ENCODE measurements at regions not wholly inside any gene's neighbourhood (a gene's known extent, or its start where the extent isn't known, plus 50 kb on each side); places are given as distances from the start of the nearest gene placed in this dataset.
"Not testable (repeated sequence)": the region's sequence is repeated elsewhere in the genome, so short reads cannot be mapped to it uniquely, and the experiment has no call there.

DNA sequence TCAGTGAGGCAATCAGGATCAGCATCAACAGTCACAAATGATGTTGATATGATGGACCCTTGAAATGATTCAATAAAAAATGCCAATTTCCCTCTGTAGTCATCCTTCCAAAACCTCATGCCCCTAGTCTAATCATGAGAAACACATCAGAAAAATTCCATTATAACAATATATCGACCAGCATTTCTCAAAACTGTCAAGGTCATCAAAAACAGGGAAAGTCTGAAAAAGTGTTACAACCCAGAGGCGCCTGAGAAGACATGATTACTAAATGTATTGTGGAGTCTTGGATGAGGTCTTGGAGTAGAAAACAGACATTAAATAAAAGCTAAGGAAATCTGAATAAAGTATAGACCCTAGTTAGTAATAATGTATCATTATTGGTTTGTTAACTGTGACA, 133.8 kb downstream of the SLC35B3 start:
- H3K27ac ChIP-seq, result no peak overlapping the region
- DNase-seq, result no peak
- no peaks in the 10 kb centered on the region for H3K27me3 ChIP-seq
- no peaks in the 10 kb centered on the region for H3K36me3 ChIP-seq
- H3K4me3 ChIP-seq, result no peak overlapping the region
- H3K4me1 ChIP-seq, result no peaks in the 10 kb centered on the region
- no peaks in the 10 kb centered on the region for H3K9me3 ChIP-seq (replicated peaks)

DNA sequence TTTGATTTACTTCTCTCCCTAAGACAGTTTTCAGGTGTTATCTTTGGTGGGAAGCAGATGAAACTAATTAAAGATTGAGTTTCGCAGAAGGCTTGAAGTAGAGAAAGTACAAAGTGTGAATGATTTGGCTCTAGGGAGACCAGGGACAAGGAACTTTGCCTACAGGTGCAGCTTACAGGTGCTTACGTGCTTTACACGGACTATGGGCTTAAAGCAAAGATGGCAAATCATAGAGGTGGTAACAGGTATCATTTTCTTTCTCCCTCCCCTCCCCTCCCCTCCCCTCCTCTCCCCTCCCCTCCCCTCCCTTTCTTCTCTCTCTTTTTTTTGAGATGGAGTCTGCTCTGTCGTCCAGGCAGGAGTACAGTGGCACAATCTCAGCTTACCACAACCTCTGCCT, 136.3 kb downstream of the SLC35B3 start:
- no peaks in the 10 kb centered on the region for H3K27me3 ChIP-seq
- H3K4me3 ChIP-seq, result no peak overlapping the region
- H3K36me3 ChIP-seq, result no peaks in the 10 kb centered on the region
- no peak overlapping the region for H3K27ac ChIP-seq
- H3K4me1 ChIP-seq, result no peaks in the 10 kb centered on the region
- DNase-seq, result no peak
- no peaks in the 10 kb centered on the region for H3K9me3 ChIP-seq (replicated peaks)

DNA sequence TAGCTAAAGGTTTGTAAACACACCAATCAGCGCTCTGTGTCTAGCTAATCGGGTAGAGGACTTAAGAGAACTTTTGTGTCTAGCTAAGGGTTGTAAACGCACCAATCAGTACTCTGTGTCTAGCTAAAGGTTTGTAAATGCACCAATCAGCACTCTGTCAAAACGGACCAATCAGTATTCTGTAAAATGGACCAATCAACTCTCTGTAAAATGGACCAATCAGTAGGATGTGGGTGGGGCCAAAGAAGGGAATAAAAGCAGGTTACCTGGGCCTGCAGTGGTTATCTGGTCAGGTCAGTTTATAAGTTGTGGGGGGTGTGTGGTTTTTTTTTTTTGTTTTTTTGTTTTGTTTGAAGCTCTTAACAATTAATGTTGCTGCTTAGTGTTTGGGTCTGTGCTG, 152.4 kb downstream of the SLC35B3 start:
- not testable (repeated sequence) for DNase-seq; H3K27me3 ChIP-seq; H3K36me3 ChIP-seq; H3K4me3 ChIP-seq; H3K9me3 ChIP-seq (replicated peaks); H3K27ac ChIP-seq; H3K4me1 ChIP-seq

DNA sequence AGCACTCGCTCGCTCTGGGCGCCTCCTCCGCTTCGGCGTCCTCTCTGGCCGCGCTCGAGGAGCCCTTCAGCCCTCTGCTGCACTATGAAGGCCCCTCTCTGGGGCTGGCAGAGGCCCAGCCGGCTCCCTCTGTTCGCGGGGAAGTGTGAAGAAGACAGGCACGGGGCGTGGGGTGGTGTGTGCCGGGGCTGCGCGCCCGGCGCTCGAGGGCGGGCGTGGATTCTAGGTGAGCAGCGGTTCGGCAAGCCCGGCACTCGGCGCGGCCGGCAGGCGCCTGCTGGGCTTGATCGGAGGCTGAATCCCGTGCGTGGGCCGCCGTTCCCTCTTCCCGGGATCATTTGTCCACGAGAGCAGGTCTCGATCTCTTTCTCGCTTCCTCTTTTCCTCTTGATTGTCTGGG, 153.0 kb downstream of the SLC35B3 start:
- Histone ChIP-seq H3K4me1 (no peaks in the 10 kb centered on the region; the same call in 1 of the 2 replicates), H3K4me3 (no peak overlapping the region), H3K27ac (no peak overlapping the region), H3K9me3 (replicated peaks) (no peaks in the 10 kb centered on the region), H3K36me3 (no peaks in the 10 kb centered on the region), H3K27me3 (no peaks in the 10 kb centered on the region)
- DNase-seq, result no peak

DNA sequence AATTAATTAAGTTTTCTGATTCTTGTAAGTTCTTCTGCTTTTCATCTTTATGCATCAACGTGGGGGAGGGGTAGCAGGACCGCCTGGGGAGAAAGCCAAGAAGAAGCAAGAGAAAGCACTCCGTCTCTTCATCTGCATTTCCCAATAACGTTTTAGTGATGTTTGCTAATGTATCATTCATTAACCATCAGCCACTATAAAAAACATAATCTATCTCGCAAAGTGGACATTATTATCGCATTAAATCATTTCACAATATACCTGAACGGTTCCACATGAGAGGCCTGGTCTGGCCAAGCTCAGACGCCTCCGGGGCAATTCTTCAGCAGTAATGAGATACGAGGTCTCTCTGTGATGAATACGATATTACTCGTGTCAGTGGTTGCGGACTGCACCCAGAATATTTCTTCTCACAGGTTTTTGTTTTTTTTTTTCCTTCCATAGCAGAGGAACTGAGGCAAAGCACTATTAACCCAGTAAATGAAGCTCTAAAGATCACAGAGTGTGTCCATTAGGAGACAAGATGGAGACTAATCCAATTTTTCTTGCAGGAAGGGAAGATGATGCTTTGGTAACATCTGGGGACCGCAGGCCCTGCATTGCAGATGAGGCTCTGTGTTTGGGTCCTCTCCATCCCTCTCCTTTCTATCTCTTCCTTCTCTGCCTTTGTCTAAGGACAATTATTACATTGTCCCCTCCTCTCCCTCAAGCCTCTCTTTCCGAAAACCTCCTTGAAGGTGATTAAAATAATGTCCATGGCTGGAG, 156.1 kb downstream of the SLC35B3 start:
- Histone ChIP-seq H3K27ac (no peak overlapping the region), H3K4me1 (no peaks in the 10 kb centered on the region; the same call in 1 of the 2 replicates), H3K9me3 (replicated peaks) (no peaks in the 10 kb centered on the region), H3K4me3 (no peak overlapping the region), H3K36me3 (no peaks in the 10 kb centered on the region), H3K27me3 (no peaks in the 10 kb centered on the region)
- DNase-seq, result no peak

DNA sequence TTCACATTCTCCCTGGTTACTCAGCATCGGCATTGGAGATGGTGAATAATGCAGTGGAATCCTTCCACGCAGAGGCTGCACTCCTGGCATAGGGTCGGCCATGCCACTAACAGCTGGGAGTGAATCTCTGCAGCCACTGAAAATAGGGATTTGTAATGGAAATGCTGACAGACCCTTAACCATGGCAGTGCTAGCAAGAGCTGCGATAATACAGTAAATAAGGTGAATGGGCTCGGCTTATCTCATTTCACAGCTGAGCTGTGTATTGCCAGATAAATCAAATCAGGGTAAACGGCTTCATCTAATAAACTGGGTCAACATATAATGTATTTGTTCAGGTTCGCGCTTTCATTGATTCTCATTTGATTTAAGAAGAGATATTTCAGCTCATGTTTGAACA, 156.8 kb downstream of the SLC35B3 start:
- H3K27ac ChIP-seq, result no peak overlapping the region
- no peak overlapping the region for H3K4me3 ChIP-seq
- DNase-seq, result no peak
- H3K9me3 ChIP-seq (replicated peaks), result no peaks in the 10 kb centered on the region
- no peaks in the 10 kb centered on the region for H3K27me3 ChIP-seq
- no peaks in the 10 kb centered on the region for H3K36me3 ChIP-seq
- H3K4me1 ChIP-seq, result no peaks in the 10 kb centered on the region

DNA sequence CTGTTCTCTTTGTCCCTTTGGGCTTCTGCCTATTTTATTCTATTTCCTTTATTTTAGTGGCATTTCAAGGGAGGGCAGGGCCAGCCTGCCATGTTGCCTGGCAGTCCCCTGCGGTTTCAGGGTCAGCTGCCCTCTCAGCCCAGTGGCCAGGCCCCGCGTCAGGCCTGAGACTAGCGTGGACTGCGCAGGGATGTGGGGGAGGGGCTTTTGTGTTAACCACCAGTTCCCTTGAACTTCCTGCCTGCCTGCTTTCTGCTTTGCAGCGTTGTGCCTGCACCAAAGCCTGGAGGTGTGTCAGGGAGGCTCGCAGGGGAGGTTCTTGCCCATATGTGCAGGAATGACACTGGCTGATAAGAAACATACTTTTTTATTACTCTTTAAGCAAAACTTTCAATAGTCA, 157.6 kb downstream of the SLC35B3 start:
- H3K36me3 ChIP-seq, result no peaks in the 10 kb centered on the region
- no peak overlapping the region for H3K4me3 ChIP-seq
- H3K27me3 ChIP-seq, result no peaks in the 10 kb centered on the region
- H3K27ac ChIP-seq, result no peak overlapping the region
- H3K9me3 ChIP-seq (replicated peaks), result no peaks in the 10 kb centered on the region
- no peaks in the 10 kb centered on the region for H3K4me1 ChIP-seq
- no peak for DNase-seq

DNA sequence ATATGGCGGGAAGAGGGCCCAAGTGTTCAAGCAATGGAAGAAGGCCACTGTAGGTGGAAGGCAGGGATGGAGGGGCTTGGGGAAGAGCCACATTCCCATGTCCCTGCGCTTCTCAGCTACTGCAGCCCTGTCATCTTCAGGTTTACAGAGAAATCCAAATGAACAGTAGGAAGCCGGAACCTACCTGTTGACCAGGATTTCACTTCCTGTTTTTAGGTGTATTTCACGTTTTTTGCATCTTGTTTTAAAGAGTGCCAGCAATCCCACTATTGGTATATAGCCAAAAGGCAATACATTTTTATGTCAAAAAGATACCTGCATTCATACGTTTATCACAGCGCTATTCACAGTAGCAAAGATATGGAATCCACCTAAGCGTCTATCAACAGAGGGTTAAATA, 159.2 kb downstream of the SLC35B3 start:
- no peaks in the 10 kb centered on the region for H3K4me1 ChIP-seq
- H3K36me3 ChIP-seq, result no peaks in the 10 kb centered on the region
- H3K27me3 ChIP-seq, result no peaks in the 10 kb centered on the region
- no peak overlapping the region for H3K4me3 ChIP-seq
- no peak for DNase-seq
- H3K9me3 ChIP-seq (replicated peaks), result no peaks in the 10 kb centered on the region
- no peak overlapping the region for H3K27ac ChIP-seq

DNA sequence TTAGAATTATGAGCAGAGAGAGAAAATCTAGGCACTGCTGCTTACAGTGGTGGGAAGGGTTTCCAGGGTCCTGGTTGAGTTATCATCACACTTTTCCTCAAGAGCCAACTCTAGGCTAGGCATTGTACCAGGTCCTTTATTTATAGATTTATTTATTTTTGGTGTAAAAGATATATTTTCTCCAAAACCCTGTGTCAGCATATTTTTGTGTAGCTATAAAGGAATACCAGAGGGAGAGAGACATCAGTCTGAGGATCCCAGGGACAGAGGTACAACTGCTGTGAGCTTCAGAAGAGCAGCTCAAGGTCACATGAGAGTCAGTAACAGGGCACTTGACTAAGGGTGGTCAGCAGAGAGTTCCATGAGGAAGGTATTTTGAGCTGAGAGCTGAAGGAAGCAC, 159.7 kb downstream of the SLC35B3 start:
- no peaks in the 10 kb centered on the region for H3K36me3 ChIP-seq
- no peak overlapping the region for H3K4me3 ChIP-seq
- H3K27ac ChIP-seq, result no peak overlapping the region
- no peak for DNase-seq
- no peaks in the 10 kb centered on the region for H3K4me1 ChIP-seq
- no peaks in the 10 kb centered on the region for H3K9me3 ChIP-seq (replicated peaks)
- H3K27me3 ChIP-seq, result no peaks in the 10 kb centered on the region

DNA sequence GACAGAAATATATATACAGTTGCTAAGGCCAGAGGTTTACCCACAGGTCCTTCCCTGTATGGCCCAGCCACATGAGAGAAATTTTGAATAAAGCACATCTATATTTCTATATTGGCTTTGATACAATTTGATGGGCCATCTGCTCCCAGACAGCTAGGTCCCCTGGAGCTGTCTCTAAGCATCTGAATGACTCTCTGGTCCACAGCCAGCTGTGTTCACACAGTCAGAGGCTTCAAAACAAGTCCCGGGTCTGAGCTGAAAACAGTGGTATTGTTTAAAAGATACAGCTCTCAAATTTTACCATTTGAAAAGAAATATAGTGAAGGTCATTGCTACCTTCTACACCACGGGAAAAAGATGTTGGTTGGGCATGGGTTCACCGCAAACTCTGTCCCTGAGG, 161.1 kb downstream of the SLC35B3 start:
- H3K4me3 ChIP-seq, result no peak overlapping the region
- DNase-seq, result no peak
- no peak overlapping the region for H3K27ac ChIP-seq
- no peaks in the 10 kb centered on the region for H3K36me3 ChIP-seq
- H3K9me3 ChIP-seq (replicated peaks), result no peaks in the 10 kb centered on the region
- no peaks in the 10 kb centered on the region for H3K27me3 ChIP-seq
- peaks cover 9% of the 10 kb centered on the region; the same call in 1 of the 2 replicates for H3K4me1 ChIP-seq

DNA sequence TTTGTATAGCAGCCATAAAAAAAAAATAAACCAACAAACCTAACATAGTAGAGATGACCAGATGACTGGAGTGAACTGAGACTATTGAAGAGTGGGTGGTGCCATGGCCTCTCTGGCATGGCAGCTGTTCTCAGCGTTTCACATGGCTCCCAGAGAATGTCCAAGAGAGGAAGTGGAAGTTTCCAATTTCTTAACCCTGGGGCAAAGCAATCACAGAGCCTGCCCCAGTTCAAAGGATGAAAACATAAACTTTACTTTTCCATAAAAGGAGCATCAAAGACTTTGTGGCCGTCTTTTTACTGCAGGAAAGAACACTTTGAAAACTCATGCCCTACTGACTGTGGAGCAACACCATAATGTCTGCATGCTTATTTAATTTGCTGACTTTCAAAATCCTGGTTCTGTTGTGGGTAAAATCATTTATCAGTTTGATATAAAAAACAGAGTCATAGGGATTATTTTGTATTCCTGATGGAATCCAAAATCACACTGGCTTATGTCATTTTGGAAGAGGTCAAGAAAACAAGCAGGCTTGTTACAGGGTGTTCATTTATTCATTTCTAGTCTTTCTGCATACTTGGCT, 165.4 kb downstream of the SLC35B3 start:
- Histone ChIP-seq H3K27ac (no peak overlapping the region), H3K36me3 (no peaks in the 10 kb centered on the region), H3K9me3 (replicated peaks) (no peaks in the 10 kb centered on the region), H3K27me3 (no peaks in the 10 kb centered on the region), H3K4me1 (peaks cover 9% of the 10 kb centered on the region), H3K4me3 (no peak overlapping the region)
- DNase-seq, result peak; percentile 49 to 75

DNA sequence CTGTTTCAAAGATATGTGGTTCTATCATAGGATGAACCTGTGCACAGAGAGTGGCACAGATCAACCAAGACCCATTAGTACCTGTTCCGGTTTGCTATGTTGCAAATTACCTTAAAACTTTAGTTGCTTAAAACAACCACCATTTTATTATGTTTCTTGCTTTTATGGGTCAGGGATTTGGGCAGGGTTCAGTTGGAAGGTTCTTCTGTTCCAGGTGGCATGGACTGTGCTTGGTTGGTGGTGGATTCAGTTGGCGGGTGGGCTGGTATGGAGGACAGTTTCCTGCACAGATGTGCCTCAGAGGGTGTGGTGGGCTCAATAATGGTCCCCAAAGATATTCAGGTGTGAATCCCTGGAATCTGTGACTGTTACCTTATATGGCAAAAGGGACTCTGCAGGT, 166.3 kb downstream of the SLC35B3 start:
- Histone ChIP-seq H3K4me3 (no peak overlapping the region), H3K27ac (no peak overlapping the region), H3K4me1 (peaks cover 9% of the 10 kb centered on the region), H3K36me3 (no peaks in the 10 kb centered on the region), H3K27me3 (no peaks in the 10 kb centered on the region), H3K9me3 (replicated peaks) (no peaks in the 10 kb centered on the region)
- DNase-seq, result no peak

DNA sequence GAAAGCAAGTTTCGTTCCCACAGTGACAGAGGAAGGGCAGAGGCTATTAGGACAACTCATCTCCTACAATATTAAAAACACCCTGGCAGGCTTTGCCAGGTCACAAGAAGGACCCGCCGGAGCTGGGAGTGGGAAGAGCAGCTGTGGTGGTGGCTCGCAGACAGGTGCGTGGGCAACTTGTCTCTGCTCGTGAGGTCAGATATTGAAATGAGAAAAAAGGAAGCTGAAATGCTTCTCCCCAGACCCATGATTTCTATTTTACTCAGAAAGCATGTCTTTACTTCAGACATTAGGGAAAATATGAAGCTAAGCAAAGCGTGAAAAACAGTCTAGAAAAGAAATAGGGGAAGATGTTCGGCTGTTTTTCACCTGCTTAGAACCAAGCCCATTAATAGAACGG, 166.3 kb upstream of the EEF1E1 start:
- Histone ChIP-seq H3K4me1 (peaks cover 9% of the 10 kb centered on the region), H3K4me3 (no peak overlapping the region), H3K36me3 (no peaks in the 10 kb centered on the region), H3K9me3 (replicated peaks) (no peaks in the 10 kb centered on the region), H3K27me3 (no peaks in the 10 kb centered on the region), H3K27ac (no peak overlapping the region)
- DNase-seq, result no peak

DNA sequence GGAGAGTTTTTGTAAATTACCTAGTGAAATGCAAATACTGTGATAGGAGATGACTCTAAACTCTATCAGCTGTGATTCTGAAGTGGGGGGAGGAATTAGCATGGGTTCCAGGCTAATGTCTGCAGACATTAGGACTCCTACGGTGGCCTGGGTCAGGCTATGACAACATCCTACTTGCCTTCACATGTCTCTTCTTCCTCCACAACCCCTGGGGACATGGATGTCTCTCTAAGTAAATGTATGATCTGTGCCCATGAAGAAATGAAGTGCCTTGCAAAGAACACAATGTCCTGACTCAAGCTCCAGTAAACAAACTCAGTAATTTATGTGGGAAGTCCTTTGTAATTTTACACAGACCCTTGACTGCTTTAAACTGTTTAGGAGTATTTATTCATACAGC, 165.8 kb upstream of the EEF1E1 start:
- H3K27me3 ChIP-seq, result no peaks in the 10 kb centered on the region
- H3K36me3 ChIP-seq, result no peaks in the 10 kb centered on the region
- no peak for DNase-seq
- no peak overlapping the region for H3K4me3 ChIP-seq
- peaks cover 9% of the 10 kb centered on the region for H3K4me1 ChIP-seq
- no peaks in the 10 kb centered on the region for H3K9me3 ChIP-seq (replicated peaks)
- no peak overlapping the region for H3K27ac ChIP-seq

DNA sequence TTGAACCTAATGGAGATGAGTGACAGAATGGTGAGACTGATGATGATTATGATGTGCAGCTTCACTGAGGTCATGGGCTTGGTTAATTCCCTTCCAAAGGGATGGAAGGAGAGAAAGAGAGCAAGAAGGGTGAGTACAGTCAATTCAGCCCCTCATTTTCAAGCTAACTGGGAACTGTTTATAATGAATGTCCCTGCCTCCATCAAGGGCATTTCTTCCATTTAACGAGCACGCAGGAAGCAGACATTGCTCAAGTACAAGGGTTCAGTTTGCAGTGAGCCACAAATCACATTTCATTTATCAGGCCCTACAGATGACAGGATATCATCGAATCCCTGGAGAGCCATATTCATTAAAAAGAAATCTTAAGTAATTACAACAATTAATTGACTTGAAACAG, 158.3 kb upstream of the EEF1E1 start:
- no peak overlapping the region for H3K27ac ChIP-seq
- H3K27me3 ChIP-seq, result no peaks in the 10 kb centered on the region
- DNase-seq, result no peak
- H3K9me3 ChIP-seq (replicated peaks), result no peaks in the 10 kb centered on the region
- no peak overlapping the region for H3K4me3 ChIP-seq
- no peaks in the 10 kb centered on the region for H3K4me1 ChIP-seq
- no peaks in the 10 kb centered on the region for H3K36me3 ChIP-seq

DNA sequence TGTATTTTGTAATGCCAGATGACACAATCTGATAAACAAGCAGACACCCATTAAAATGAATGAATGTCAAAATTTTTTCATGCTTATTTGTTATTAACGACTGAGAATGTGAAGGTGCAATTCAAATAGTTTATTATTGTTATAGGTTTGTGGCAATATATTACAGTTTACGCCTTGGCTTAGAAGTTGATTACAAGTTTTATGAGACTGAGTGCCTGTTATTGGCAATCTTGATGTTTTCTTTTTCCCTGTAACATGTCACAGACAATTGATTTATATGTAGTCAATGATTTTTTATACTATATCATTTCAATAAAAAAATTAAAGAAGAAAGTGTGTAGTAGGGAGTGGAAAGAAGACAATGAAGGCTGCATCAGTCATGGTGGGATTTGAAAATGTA, 144.1 kb upstream of the EEF1E1 start:
- H3K27ac ChIP-seq, result peak overlapping the region; percentile 14; the same call in 1 of the 2 replicates
- no peak for DNase-seq
- H3K4me1 ChIP-seq, result peaks cover 12% of the 10 kb centered on the region
- peaks cover 3% of the 10 kb centered on the region; the same call in 1 of the 2 replicates for H3K9me3 ChIP-seq (replicated peaks)
- H3K36me3 ChIP-seq, result no peaks in the 10 kb centered on the region
- H3K27me3 ChIP-seq, result no peaks in the 10 kb centered on the region
- H3K4me3 ChIP-seq, result no peak overlapping the region

Measured in SJCRH30 (cell line).